HEK293 (cell line): ENCODE measurements at regions not wholly inside any gene's neighbourhood (a gene's known extent, or its start where the extent isn't known, plus 50 kb on each side); places are given as distances from the start of the nearest gene placed in this dataset.

Experiments
- CTCF ChIP-seq: fragments of 450-650 bp; formaldehyde crosslinking; IDR thresholded peaks from 2 replicates; pipeline ENCODE4 v1.5.1; 2016; ENCODE audit warnings: missing biosample characterization, missing genetic modification characterization
- GFI1B ChIP-seq: fragments of 450-650 bp; formaldehyde crosslinking; IDR thresholded peaks from 2 replicates; pipeline ENCODE4 v1.5.1; 2016; ENCODE audit warnings: missing biosample characterization, missing genetic modification characterization
- GLI4 ChIP-seq: fragments of 450-650 bp; formaldehyde crosslinking; IDR thresholded peaks from 2 replicates; pipeline ENCODE4 v1.5.1; 2016; ENCODE audit warnings: missing biosample characterization, missing genetic modification characterization
- MEIS1 ChIP-seq: sonication (generic); formaldehyde crosslinking; IDR thresholded peaks from 2 replicates; pipeline ENCODE4 v1.8.1; 2022; ENCODE audit warnings: missing genetic modification reagents, mild to moderate bottlenecking, borderline replicate concordance
- SALL2 ChIP-seq: fragments of 450-650 bp; formaldehyde crosslinking; IDR thresholded peaks from 2 replicates; pipeline ENCODE4 v1.5.0; 2017; ENCODE audit warnings: missing biosample characterization, mild to moderate bottlenecking, missing genetic modification characterization, borderline replicate concordance
- ZBTB7A ChIP-seq: fragments of 450-650 bp; formaldehyde crosslinking; IDR thresholded peaks from 2 replicates; pipeline ENCODE4 v1.5.1; 2016; ENCODE audit warnings: low read depth, missing biosample characterization, missing genetic modification characterization
- ZNF510 ChIP-seq: fragments of 450-650 bp; formaldehyde crosslinking; IDR thresholded peaks from 2 replicates; pipeline ENCODE4 v1.5.1; 2018; ENCODE audit warnings: mild to moderate bottlenecking, missing genetic modification characterization, missing biosample characterization; ENCODE audit not compliant: insufficient replicate concordance

- no peak for TF ChIP-seq SALL2 (tag by site-specific recombination)
- TF ChIP-seq ZBTB7A (tag by site-specific recombination) = no peak
- no peak for TF ChIP-seq CTCF
- TF ChIP-seq ZNF510 = no peak
- no peak for TF ChIP-seq GFI1B (tag by site-specific recombination)
- no peak for TF ChIP-seq MEIS1 (CRISPR knock-in tag)
- no peak for TF ChIP-seq GLI4 (tag by site-specific recombination)
These were observed 90.9 kb upstream of the PLXNC1 start for GRCh38 chr12:94057262-94058151.
